ENCODE measurements at regions not wholly inside any gene's neighbourhood (a gene's known extent, or its start where the extent isn't known, plus 50 kb on each side); places are given as distances from the start of the nearest gene placed in this dataset.

- TF ChIP-seq ZNF274 (IDR thresholded peaks at IDR 0.05; ENCODE audit: low read depth, low read length) = no peak
- no peak for TF ChIP-seq YY1 (IDR thresholded peaks at IDR 0.05; ENCODE audit: insufficient read depth, insufficient read length)
Measured at GRCh38 chr5:50559955-50560354, 106.5 kb upstream of the PARP8 start.

Measured in NT2/D1 (cell line).